Endothelial cell of umbilical vein (primary cell): ENCODE measurements at regions not wholly inside any gene's neighbourhood (a gene's known extent, or its start where the extent isn't known, plus 50 kb on each side); places are given as distances from the start of the nearest gene placed in this dataset.

Source experiments
- BruUV-seq: library from RNA; stranded (reverse); fragments of 400-500 nt; replicated peaks from 2 replicates; lab custom pipeline; 2021; lab: Mats Ljungman, UMichigan
- CTCF ChIA-PET: fragments of 300-600, 350-600 bp; sonication (Branson Sonifier 250); formaldehyde crosslinking; loops from one replicate; lab custom pipeline; 2021; ENCODE audit warnings: antibody characterized with exemption, inconsistent platforms; lab: Charles Lee
- POLR2A ChIA-PET: fragments of 300-600, 350-600 bp; sonication (Branson Sonifier 250); formaldehyde crosslinking; loops from one replicate; lab custom pipeline; 2021; ENCODE audit warnings: antibody characterized with exemption, inconsistent platforms; lab: Charles Lee
- DNase-seq: peaks from one replicate; pipeline ENCODE4 v3.0.0-alpha.2; 2011; ENCODE audit warnings: low read depth, low spot score
- FAIRE-seq: peaks from 2 replicates; lab custom pipeline; 2011; peaks lifted over from hg19 to GRCh38; lab: Jason Lieb, UNC
- H2AFZ ChIP-seq: 2 replicates; pipeline ENCODE4 v1.6.0; 2012; ENCODE audit warnings: low read depth, low read length, control low read depth, inconsistent platforms
- H3K27ac ChIP-seq: 2 replicates; pipeline ENCODE4 v1.5.1; 2011; ENCODE audit warnings: low read depth, mild to moderate bottlenecking, control low read depth, low read length, moderate library complexity; ENCODE audit not compliant: insufficient read depth
- H3K27me3 ChIP-seq, 2 experiments: 2 replicates each; pipeline versions ENCODE4 v1.6.0 to v1.6.1; 2011; ENCODE audit warnings: low read length in 2 of 2, mixed read lengths in 1 of 2; ENCODE audit not compliant: control insufficient read depth in 2 of 2, insufficient read depth in 2 of 2
- H3K36me3 ChIP-seq, 2 experiments: 2 replicates in 1 of 2; 3 replicates in 1 of 2; pipeline ENCODE4 v1.5.1; 2011; ENCODE audit warnings: low read length in 2 of 2, mild to moderate bottlenecking in 1 of 2, moderate library complexity in 1 of 2; ENCODE audit not compliant: control insufficient read depth in 2 of 2, insufficient read depth in 2 of 2; ENCODE audit errors: extremely low read depth in 1 of 2
- H3K4me1 ChIP-seq: 3 replicates; pipeline ENCODE4 v1.5.1; 2011; ENCODE audit warnings: mild to moderate bottlenecking, low read length; ENCODE audit not compliant: control insufficient read depth, insufficient read depth; ENCODE audit errors: extremely low read depth
- H3K4me2 ChIP-seq: 2 replicates; pipeline ENCODE4 v1.6.1; 2011; ENCODE audit warnings: low read length, control low read depth, mixed read lengths; ENCODE audit not compliant: insufficient read depth
- H3K4me3 ChIP-seq, 3 experiments: fragments of 200-600 bp in 1 of 3; sonication (generic), shearing (Covaris generic) in 1 of 3; replicated peaks in 1 of 3; 2 replicates each; pipeline ENCODE4 v1.5.1; 2011 to 2016; ENCODE audit warnings: control low read depth in 3 of 3, low read length in 3 of 3, mild to moderate bottlenecking in 2 of 3, inconsistent platforms in 1 of 3, low read depth in 1 of 3, moderate library complexity in 1 of 3; ENCODE audit not compliant: insufficient read depth in 1 of 3
- H3K79me2 ChIP-seq: 2 replicates; pipeline ENCODE4 v1.6.0; 2012; ENCODE audit warnings: low read length, inconsistent platforms; ENCODE audit not compliant: control insufficient read depth, insufficient read depth
- H3K9ac ChIP-seq: replicated peaks from 2 replicates; pipeline ENCODE3; 2011; ENCODE audit warnings: low read length, control low read depth; ENCODE audit not compliant: insufficient read depth; ENCODE audit errors: extremely low read depth
- H3K9me1 ChIP-seq: replicated peaks from 3 replicates; pipeline ENCODE4 v1.6.0; 2011; ENCODE audit warnings: mild to moderate bottlenecking, low read length; ENCODE audit not compliant: control insufficient read depth, insufficient read depth; ENCODE audit errors: extremely low read depth
- H3K9me3 ChIP-seq: replicated peaks from 2 replicates; pipeline ENCODE4 v1.5.1; 2012; ENCODE audit warnings: low read length, inconsistent platforms; ENCODE audit not compliant: control insufficient read depth, insufficient read depth
- H4K20me1 ChIP-seq: replicated peaks from 2 replicates; pipeline ENCODE3; 2011; ENCODE audit warnings: mild to moderate bottlenecking, low read length; ENCODE audit not compliant: control insufficient read depth, insufficient read depth; ENCODE audit errors: extremely low read depth
- CTCF ChIP-seq, 2 donors: IDR thresholded peaks; 1 replicate in 1 of 2; 2 replicates in 1 of 2; pipeline ENCODE4 v1.5.1; 2011; ENCODE audit warnings: low read length in 2 of 2, mild to moderate bottlenecking in 2 of 2, moderate library complexity in 2 of 2, control low read depth in 1 of 2, inconsistent platforms in 1 of 2, low read depth in 1 of 2; ENCODE audit not compliant: insufficient read depth in 1 of 2; ENCODE audit errors: extremely low read depth in 1 of 2
- EZH2 ChIP-seq: IDR thresholded peaks from 2 replicates; pipeline ENCODE4 v1.6.1; 2012; ENCODE audit warnings: borderline replicate concordance, low read depth, mild to moderate bottlenecking, moderate library complexity, low read length, inconsistent platforms; ENCODE audit not compliant: severe bottlenecking
- FOS ChIP-seq: IDR thresholded peaks from 2 replicates; pipeline ENCODE4 v1.6.1; 2011; ENCODE audit warnings: mild to moderate bottlenecking, low read length, moderate library complexity, borderline replicate concordance; ENCODE audit not compliant: insufficient read depth
- GATA2 ChIP-seq: IDR thresholded peaks from 2 replicates; pipeline ENCODE4 v1.7.0; 2011; ENCODE audit warnings: low read depth, mild to moderate bottlenecking, moderate library complexity, mixed read lengths, low read length; ENCODE audit not compliant: insufficient read length, insufficient read depth
- JUN ChIP-seq: IDR thresholded peaks from 2 replicates; pipeline ENCODE4 v1.6.1; 2011; ENCODE audit warnings: borderline replicate concordance, low read depth; ENCODE audit not compliant: insufficient read length, insufficient read depth
- MAX ChIP-seq: IDR thresholded peaks from 2 replicates; pipeline ENCODE4 v1.6.1; 2011; ENCODE audit not compliant: insufficient read depth, insufficient read length
- MYC ChIP-seq: IDR thresholded peaks from one replicate; pipeline ENCODE4 v1.6.1; 2011; ENCODE audit warnings: mild to moderate bottlenecking, low read depth, low read length
- POLR2A ChIP-seq: IDR thresholded peaks from 2 replicates; pipeline ENCODE4 v1.6.1; 2012; ENCODE audit warnings: low read depth, mild to moderate bottlenecking, control low read depth, low read length
- POLR2AphosphoS5 ChIP-seq: IDR thresholded peaks from 2 replicates; pipeline ENCODE4 v1.6.1; 2012; ENCODE audit warnings: low read depth, mild to moderate bottlenecking, control low read depth, low read length, moderate library complexity; ENCODE audit not compliant: insufficient read depth
- dilution Hi-C: fragments of 300-500 bp; cut with MboI; formaldehyde crosslinking; loops from one replicate; pipeline ENCODE4 v1.15.0; 2019; ENCODE audit warnings: low sequenced_read_pairs; ENCODE audit not compliant: extremely low pct_ligation_motif_present
- intact Hi-C: fragments of 100-400 bp; cut with micrococcal nuclease; formaldehyde crosslinking; loops from one replicate; pipeline ENCODE4 v1.10.0; 2022

- H3K9me3 ChIP-seq: no peaks in the 10 kb centered on the region
- H3K4me1 ChIP-seq: peaks cover 8% of the 10 kb centered on the region
- H3K79me2 ChIP-seq: no peaks in the 10 kb centered on the region
- no peak overlapping the region for H3K27ac ChIP-seq
- ChIA-PET CTCF (interaction anchor here (1.4 kb wide), 1 partner anchor 18 kb away, joined by 3 read pairs; no protein-coding TSS in a partner anchor), POLR2A (no interaction called here)
- H3K27me3 ChIP-seq: peaks cover 2 to 3% of the 10 kb centered on the region in 2 experiments
- dilution Hi-C loops: no loop called here
- H2AFZ ChIP-seq: no peak overlapping the region
- no peaks in the 10 kb centered on the region for H3K36me3 ChIP-seq
- no peak for TF ChIP-seq MYC
- TF ChIP-seq FOS: no peak
- no peak for TF ChIP-seq MAX
- TF ChIP-seq POLR2A: no peak
- TF ChIP-seq POLR2AphosphoS5: no peak
- no peak for TF ChIP-seq CTCF (IDR thresholded peaks at IDR 0.05; ENCODE audit: extremely low read depth in 1 of 2, insufficient read depth in 1 of 2, low read depth in 1 of 2, low read length in 2 of 2)
- TF ChIP-seq EZH2: no peak
- no peak for TF ChIP-seq JUN
- TF ChIP-seq GATA2: no peak
- H4K20me1 ChIP-seq: no peaks in the 10 kb centered on the region
- DNase-seq (no peak), FAIRE-seq (no peak)
- H3K9me1 ChIP-seq: no peaks in the 10 kb centered on the region
- H3K9ac ChIP-seq: no peak overlapping the region
- no TSS peak for BruUV-seq
- no peak overlapping the region for H3K4me2 ChIP-seq
- intact Hi-C loops: no loop called here
- no peak overlapping the region for H3K4me3 ChIP-seq
These were observed 82.2 kb upstream of the HSPA9 start for GRCh38 chr5:138657360-138657759.
